HG02981 (cell line): ENCODE measurements at regions not wholly inside any gene's neighbourhood (a gene's known extent, or its start where the extent isn't known, plus 50 kb on each side); places are given as distances from the start of the nearest gene placed in this dataset.
A peak's percentile ranks its signal among the peaks of the same experiment; 100 is the strongest.
"Not testable (repeated sequence)": the region's sequence is repeated elsewhere in the genome, so short reads cannot be mapped to it uniquely, and the experiment has no call there.

Experiments used
- ATAC-seq: cut with Tn5 transposase; IDR thresholded peaks from one replicate; pipeline ENCODE4 v1.9.1; 2021; ENCODE audit warnings: mild to moderate bottlenecking, moderate library complexity; ENCODE audit not compliant: unreplicated experiment

DNA sequence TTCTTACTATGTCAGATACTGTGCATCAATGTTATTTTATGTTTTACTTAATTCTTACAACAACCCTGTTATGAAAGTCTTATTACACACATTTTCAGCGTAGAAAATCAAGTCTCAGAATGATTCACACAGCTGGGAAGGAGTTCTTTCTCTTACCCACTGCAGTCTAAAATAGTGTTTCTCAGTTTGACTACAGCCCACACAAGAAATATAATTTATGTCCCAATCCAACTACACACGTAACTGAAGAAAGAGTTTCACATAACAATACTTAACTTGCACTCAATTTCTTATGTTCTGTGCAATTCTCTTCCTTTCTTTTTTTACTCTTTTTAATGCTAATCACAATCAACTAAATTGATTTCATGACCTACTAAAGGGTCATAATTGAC lies 252.8 kb upstream of the ADGRL2 start:
- peak; percentile 55 for ATAC-seq

DNA sequence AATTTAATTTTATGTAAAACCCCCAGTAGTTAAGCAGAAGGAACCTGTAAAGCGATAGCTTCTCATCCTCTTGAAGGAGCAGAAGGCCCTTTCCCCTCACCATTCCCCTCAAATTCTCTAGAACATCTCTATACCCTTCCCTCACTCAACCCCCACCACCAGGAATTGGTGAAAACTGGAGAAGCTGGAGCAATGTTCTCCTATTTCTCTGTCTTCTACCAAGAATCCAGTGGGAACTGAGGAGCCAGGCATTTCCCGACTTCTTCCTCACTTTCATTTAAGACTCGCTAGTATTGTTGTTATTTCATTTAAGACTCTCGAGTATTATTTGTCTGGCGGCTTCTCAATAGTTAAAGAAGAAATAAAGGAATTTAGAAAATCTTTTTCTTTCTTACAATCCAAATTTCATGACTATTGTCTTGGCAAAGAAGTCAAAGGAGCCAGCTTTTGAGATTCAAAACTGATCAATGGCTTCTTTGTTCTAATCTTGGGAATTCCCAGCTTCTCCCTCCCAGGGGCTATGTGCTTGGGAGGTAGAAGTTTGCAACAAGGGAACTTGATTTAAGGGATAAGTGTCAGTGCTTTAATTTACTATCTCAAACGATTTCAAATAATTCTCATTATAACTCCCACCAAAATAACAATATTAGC lies 253.3 kb upstream of the ADGRL2 start:
- no peak for ATAC-seq

DNA sequence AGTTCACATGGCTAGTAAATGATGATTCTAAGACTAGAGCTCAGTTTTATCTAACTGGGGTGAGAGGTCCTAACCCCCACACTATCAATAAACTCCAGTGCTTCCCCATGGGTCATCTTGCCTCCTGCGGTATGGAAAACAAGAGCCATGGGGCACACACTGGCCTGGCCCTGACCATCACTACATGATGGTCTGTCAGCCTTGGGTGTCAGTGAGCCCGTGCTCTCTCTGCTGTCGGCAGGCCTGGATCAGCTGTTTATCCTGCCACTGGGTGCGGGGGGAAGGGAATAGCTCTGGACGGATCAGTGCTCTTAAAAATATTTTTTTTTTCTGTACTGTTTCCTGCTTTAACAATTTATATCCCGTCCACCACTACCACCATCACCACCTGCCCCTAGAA lies 255.0 kb upstream of the ADGRL2 start:
- no peak for ATAC-seq

DNA sequence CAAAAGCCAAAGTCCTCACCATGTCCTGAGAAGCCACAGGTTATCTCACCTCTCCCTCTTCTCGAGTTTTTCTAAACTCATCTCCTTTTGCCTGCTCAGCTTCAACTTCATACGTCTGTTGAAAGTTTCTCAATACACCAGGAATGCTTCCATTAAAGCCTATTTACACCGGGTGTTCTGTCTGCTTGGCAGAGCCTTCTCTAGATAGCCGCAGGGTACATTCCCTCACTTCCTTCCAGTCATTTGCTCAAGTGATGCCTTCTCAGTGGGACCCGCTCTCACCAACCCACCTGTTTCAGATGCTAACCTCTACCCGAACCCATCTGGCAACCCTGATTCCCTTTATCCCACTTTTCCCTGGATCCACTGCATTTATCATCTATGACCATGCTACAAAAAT lies 257.0 kb upstream of the ADGRL2 start:
- ATAC-seq: no peak

DNA sequence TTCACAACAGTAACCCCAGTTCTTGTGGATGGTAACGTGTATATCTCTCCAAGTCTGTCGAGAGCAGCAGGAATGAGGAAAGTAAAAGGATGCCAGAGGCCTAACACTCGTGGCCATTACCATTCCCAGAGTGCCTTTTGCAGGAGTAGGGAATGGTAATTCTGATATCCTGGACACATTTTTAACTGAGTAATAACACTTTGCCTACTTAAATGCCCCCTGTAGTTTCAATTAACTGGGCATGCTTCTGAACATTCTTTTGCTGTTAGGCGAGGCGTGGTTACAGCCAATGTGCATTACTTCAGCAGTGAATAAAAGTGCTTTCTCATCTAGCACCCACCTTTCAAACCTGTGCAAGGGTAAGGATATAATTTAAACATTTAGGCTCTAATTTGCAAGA lies 258.5 kb upstream of the ADGRL2 start:
- no peak for ATAC-seq

DNA sequence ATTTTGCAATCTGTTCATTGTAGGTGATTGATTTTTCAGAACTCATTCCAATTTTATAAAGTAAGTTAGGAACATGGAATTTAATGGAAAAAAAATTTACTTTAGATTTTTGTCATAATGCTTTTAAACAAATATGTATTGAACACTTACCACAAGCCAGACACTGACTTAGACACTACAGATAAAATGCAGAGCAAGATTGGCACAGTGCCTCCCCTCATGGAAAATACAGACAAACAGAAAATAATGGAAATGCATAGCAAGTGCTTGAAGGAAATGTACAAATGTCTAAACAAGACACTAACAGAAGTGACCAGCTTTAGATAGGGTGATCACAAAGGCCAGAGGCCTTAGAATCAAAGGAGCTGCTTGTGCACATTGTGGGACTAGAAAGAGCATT lies 260.5 kb upstream of the ADGRL2 start:
- ATAC-seq: no peak

DNA sequence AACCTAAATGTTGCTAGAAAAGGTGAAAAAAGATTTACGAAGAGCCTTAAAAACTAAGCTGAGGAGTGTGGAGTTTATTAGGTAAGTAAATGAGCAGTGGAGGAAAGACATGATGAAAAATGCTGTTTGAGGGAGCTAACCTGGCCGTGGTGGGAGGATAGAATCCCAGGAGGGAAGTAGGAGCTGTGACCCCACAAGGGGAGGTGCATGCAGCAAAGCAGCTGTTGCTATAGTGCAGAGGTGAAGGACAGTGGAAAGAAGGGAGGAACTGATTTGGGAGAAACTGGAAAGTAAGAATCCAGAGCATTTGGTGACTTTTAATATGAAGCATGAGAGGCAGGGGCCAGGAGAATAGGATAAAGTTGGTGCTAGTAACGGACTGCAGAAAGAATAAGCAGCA lies 271.7 kb upstream of the ADGRL2 start:
- no peak for ATAC-seq

DNA sequence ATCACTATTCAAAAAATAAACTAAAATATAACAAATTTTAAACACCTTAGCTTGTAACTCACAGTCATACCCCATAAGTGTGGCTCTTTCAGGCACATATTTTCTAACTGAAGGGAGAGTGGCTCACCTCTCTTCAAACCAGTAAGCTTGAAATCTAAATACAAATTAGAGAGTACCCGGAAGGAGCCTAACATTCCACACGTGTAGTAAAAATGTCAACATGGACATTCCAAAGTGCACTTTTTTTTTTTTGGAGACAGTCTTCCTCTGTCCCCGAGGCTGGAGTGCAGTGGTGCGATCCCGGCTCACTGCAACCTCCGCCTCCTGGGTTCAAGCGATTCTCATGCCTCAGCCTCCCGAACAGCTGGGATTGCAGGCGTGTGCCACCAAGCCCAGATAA lies 275.6 kb upstream of the ADGRL2 start:
- no peak for ATAC-seq

DNA sequence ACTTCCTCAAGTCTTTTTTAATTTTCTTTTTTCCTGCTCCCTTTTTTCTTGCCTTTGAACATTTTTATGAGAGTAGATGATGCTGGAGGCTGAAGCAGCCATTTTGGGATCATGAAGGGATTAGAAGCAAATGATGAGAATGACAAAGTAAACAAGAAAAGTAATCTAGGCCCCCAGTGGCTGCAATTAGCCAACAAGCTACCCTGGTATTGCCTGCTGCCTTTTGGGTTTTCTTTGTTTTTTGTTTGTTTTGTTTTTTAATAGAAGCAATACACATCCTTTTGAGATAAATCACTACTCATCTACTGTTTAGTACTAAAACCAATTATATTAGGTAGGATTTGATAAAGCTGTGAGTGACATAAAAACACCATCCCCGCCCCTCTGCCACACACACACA lies 280.7 kb upstream of the ADGRL2 start:
- ATAC-seq: no peak

DNA sequence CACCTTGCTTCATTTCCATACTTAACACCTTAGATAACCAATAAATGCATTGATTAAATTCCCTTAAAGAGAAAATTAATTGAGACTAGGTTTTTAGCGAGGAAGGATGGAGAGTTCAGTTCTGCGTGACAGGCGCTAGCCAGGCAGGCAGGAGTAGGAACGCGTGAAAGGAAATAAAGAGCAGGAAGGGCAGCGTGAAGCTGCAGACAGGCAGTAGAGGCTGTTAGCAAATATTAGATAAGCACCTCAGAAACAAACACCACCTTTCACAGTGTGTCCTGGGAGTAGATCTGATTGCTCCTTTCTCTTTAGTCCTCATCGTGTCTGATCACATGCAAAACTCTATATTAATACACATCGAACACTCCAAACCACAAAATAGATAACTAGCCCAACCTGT lies 282.7 kb upstream of the ADGRL2 start:
- no peak for ATAC-seq

DNA sequence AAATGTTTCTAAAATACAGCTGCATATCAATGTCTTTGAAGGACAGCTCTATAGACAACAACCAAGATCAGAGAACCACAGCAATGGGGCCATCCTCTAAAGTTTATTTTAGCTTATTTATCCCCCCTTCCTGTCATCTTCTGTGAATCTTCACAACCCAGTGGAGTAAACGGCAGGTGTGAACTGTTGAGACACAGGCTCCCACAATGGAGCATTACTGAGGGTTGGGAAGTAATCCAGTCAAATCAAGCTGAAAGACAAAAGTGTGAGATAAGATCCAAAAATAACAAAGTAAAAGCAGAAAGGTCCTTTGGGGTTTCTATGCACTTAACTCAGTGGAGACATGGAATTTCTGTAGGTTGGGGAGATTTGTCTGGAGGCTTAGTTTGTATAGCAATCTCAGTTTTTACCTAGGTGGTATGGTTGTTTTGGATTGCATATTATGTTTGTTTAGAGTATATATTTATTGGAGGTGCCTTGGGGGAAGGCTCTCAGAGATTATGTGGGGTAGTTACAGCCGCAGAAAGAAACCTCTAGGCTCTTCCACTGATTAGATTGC lies 286.9 kb upstream of the ADGRL2 start:
- no peak for ATAC-seq

DNA sequence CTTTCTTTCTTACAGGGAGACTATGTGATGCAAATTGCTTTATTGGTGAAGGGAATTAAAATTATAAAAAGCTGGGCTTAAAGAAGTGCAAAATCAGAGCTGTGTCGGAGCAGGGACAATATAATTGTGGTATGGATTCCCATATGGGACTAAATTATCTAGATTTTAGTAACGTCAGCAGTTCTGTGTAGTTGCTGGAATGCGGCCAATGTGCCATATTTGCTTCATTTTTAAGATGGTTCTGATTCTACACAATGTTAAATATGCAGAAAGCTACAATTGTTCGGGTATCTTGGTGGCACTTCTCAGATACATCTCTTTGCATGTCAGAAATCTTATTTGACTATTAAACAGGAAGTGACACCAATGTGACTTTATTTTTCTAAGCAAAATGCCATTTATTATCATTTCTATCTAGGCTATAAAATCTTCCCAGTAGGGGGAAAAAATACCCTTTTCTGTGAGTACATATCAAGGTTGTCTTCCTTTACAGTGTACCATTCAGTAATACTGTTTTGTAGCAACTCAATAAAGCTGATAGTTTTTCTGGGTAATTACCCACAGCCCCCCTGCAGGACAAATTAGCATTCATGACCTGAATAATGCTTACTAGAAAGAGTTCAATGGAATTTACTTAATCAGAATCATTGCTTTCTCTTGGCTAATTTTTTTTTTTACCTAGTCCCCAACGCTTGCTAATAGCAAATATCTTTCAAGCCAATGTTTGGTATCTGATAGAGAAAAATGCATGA lies 288.3 kb upstream of the ADGRL2 start:
- ATAC-seq: no peak

DNA sequence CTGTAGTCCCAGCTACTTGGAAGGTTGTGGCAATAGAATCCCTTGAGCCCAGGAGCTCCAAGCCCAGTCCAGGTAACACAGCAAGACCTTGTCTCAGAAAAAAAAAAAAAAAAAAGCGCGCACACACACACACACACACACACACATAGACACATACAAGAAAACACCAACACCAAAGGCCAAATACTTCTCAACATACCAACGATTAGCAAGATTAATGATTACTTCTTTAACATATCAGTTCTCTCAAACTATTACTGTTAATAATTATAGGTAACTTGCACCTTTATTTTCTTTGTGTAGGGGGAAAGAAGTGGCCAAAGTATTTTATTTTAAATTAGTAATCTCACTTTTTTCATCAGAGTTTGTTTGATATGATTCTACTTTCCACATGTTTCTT lies 289.5 kb upstream of the ADGRL2 start:
- no peak for ATAC-seq

DNA sequence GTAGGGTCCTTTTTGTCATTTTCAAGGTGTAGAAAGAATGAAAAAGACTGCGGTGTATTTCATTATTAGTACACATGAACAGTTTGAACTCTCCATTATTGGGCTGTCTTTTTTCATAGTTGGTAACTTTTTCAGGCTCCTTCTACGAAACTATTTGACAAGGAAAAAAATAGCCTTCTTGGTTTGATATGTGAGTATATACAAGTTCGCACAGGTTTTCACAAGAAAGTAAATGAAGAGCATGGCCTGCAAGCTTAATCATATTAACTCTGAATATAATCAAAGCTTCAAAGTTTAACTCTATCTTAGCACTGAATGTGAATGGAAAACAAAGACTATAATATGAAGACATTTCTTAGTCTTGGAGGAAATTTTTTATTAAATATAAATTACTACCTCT lies 290.0 kb upstream of the ADGRL2 start:
- ATAC-seq: no peak

DNA sequence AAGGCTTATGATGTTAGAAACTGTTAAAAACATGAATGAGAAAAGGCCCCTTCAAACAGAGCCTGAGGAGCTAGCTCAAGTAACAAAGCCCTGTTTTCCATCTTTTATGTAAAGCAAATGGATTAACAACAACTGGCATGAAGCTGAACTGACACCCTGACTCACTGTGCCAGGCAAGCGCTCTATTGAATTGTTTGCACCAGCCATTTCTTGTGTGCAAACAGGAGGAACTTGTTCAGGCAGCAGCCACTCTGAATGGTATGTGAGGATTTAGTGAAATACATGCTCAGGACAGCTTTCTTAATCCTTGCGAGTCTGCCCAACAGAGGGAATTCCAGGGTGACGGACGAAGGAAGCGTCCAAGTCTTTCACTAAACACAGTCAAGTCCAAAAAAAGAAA lies 291.1 kb upstream of the ADGRL2 start:
- no peak for ATAC-seq

DNA sequence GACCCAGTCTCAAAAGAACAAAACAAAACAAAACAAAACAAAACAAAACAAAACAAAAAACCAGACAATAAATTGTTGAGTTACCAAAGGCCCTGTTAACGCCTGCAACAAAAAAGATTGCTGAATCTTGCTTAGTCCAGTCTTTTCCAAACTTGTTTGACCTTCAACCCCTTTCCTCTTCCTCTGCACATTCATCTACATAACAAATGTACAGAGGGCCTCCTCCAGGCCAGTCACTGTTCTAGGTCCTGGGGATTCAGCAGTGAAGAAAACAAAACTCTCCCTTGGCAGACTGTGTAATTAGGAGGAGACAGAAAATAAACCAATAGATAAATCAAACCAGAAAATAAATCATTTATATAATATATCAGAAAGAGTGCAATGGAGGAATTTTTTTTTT lies 294.0 kb upstream of the ADGRL2 start:
- ATAC-seq: no peak

DNA sequence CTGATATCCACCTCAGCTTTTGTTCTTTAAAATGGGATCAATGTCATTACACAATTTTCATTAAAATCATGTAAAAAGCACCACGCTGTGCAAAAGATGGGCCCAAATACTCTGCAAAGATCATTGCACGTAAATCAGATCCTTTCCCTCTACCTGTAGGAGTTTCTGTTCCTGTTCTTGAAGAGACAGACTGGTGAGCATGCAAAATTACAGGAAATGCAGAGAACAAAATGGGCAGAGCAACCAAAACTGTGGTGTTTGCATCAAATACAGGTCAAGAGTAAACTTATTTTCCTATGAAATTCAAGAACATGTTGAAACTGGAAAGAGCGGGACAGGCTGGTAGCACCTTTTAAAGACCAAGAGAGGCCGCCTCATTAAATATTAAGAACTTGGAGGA lies 294.9 kb upstream of the ADGRL2 start:
- peak; percentile 94 for ATAC-seq

DNA sequence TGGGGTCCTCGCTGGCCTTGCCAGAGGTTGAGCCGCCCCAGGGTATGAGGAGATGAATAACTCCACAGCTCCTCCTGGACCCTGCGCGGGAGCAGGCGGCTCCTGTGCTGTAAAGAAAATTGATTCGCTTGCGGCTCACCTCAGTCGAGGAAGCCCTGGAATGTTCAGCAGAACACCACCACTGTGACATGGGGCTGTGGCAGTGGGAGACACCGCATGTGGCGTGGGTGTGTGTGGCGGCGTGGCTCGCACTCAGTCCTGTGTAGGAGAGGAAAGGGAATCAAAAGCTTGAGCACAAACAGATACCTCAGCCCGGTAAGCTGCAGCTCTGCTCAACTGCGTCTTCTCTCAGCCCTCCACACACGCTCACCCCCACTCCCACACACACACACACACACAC lies 295.9 kb upstream of the ADGRL2 start:
- not testable (repeated sequence) for ATAC-seq

DNA sequence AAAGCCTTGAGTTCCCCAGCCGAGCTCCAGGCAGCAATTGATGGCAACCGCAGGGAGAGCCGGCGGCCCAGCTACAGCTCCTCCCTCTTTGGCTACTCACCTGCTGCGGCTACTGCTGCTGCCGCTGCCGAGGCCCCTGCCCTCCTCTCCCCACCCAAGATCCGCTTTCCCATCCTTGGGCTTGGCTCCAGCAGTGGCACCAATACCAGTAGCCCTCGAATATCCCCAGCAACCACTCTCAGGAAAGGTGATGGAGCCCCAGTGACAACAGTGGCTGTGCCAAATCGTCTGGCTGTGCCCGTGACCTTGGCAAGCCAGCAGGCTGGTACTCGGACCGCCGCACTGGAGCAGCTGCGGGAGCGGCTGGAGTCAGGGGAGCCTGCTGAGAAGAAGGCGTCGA lies 298.0 kb upstream of the ADGRL2 start:
- ATAC-seq: not testable (repeated sequence)

DNA sequence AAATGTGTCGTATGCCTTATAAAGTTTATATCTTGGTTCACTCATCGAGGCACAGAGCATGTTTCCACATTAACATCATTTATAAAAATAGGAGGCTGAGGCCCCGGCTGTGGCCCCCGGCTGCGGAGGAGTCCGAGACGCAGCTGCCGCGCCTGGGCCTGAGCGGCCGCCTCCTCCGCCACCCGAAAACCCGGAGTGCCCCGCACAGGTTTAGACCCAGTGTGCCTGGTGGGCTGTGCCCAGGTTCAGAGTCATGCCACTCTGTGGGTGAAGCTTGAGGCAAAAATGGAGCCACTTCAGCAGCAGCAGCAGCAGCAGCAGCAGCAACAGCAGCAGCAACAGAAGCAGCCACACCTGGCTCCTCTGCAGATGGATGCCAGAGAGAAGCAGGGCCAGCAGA lies 299.2 kb upstream of the ADGRL2 start:
- not testable (repeated sequence) for ATAC-seq

DNA sequence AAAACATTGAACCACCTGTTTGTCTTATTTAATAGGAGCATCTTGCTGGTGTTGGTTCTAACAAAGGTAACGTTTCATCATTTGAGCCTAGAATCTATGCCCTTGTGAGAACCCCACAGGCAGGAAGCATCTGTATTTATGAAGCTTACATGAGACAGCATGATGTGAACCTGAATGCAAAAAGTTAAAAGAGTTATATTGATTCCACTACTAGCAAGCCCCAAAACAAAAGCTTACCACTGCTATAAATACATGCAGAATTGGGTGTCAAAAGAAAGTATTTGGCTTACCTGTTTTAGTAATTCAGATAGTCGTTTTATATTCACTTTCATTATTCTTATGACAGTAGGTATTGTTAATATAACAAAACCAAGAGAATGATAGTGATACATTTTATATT lies 301.2 kb upstream of the ADGRL2 start:
- ATAC-seq: no peak
